ENCODE measurements at regions not wholly inside any gene's neighbourhood (a gene's known extent, or its start where the extent isn't known, plus 50 kb on each side); places are given as distances from the start of the nearest gene placed in this dataset.

DNA sequence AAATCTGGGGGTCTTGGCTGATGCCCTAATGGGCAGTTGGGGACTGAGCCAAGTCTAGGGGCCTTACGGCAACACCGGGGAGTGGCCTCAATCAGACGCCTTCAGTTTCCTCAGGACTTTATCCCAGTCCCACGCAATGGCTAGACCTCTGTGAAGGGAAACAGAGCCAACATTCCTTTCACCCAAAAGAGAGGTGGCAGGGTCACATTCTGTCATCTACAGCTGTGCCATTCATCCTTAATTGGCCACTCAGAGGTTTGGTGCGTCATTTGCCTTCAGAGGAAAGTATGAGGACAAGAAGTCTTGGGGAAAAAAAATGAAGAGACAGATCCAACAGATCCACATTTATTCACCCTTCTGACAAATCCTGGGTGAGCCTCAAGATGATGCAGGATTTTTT, 166.9 kb upstream of the AVPR1A start:
- no peak for DNase-seq (ENCODE audit: low spot score in 2 of 2)
- no peaks in the 10 kb centered on the region for H3K4me1 ChIP-seq
- no peaks in the 10 kb centered on the region for H3K36me3 ChIP-seq
- no peaks in the 10 kb centered on the region for H3K27me3 ChIP-seq
- TF ChIP-seq EP300 (IDR thresholded peaks at IDR 0.05) (no peak), POLR2A (IDR thresholded peaks at IDR 0.05) (no peak)
- TF ChIP-seq, protein P1, sequence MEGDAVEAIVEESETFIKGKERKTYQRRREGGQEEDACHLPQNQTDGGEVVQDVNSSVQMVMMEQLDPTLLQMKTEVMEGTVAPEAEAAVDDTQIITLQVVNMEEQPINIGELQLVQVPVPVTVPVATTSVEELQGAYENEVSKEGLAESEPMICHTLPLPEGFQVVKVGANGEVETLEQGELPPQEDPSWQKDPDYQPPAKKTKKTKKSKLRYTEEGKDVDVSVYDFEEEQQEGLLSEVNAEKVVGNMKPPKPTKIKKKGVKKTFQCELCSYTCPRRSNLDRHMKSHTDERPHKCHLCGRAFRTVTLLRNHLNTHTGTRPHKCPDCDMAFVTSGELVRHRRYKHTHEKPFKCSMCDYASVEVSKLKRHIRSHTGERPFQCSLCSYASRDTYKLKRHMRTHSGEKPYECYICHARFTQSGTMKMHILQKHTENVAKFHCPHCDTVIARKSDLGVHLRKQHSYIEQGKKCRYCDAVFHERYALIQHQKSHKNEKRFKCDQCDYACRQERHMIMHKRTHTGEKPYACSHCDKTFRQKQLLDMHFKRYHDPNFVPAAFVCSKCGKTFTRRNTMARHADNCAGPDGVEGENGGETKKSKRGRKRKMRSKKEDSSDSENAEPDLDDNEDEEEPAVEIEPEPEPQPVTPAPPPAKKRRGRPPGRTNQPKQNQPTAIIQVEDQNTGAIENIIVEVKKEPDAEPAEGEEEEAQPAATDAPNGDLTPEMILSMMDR (IDR thresholded peaks at IDR 0.05), result no peak
- H3K4me3 ChIP-seq, result no peak overlapping the region
- peaks cover 0 to 10% (median 0%) of the 10 kb centered on the region in 4 donors for H3K9me3 ChIP-seq
- no peak overlapping the region for H3K27ac ChIP-seq
- 52 to 57% methylated on average over 5 of the region's 5 CpGs for WGBS, 2 donors

DNA sequence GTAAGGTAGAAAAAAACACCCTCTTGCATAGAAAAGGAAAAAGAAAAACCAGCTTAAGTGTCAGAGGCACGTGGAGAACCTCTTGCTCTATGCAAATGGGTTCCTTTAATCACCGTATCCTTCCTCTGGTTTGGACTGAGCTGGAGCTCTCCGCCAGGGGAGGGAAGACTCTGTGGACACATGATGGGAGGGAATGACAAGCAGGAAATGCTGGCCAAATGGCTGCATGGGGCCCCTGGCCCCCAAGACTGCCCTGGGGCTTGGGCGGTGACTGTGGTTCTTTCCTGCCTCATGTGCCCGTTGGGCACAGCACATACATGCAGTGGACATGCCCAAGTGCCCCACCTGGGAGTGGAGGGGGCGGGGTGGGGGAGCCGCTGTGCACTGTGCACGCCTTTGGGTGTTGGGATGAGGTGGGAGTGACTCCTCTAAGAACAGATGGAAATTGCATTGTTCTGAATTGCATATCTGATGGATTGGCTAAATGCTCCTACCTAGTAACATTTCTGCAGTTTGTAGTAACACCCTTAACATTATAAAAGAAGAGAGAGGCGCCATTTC, 166.4 kb upstream of the AVPR1A start:
- Histone ChIP-seq H3K27me3 (no peaks in the 10 kb centered on the region), H3K27ac (no peak overlapping the region), H3K9me3 (peaks cover 0 to 10% (median 0%) of the 10 kb centered on the region in 4 donors), H3K4me1 (no peaks in the 10 kb centered on the region), H3K4me3 (no peak overlapping the region), H3K36me3 (no peaks in the 10 kb centered on the region)
- TF ChIP-seq POLR2A (IDR thresholded peaks at IDR 0.05) (no peak), EP300 (IDR thresholded peaks at IDR 0.05) (no peak)
- TF ChIP-seq, protein P1 (IDR thresholded peaks at IDR 0.05), result no peak
- DNase-seq (ENCODE audit: low spot score in 2 of 2), result no peak
- 84 to 88% methylated on average over 9 of the region's 9 CpGs for WGBS, 2 donors

DNA sequence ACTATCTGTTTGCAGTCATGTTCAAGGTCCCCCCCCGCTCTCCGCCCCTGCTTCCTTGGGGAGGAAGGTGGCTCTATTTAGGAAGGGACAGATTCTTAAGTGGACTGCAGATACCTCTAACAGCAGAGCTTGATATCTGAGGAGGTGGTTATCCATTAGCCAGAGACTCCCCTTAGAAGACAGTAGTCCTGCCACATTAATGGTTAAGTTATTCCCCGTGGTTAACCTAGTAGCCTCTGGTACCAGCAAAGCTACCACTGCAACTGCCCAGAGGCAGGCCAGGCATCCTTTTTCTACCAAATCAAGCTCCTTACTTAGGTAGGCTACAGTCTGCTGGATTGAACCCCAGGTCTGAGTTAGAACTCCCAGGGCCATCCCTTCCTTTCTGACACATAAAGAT, 162.1 kb upstream of the AVPR1A start:
- Histone ChIP-seq H3K4me1 (no peaks in the 10 kb centered on the region), H3K4me3 (no peak overlapping the region), H3K36me3 (no peaks in the 10 kb centered on the region), H3K9me3 (peaks cover 0 to 13% (median 0%) of the 10 kb centered on the region in 4 donors), H3K27me3 (no peaks in the 10 kb centered on the region), H3K27ac (no peak overlapping the region)
- WGBS, 2 donors, result 100% methylated on average over 3 of the region's 3 CpGs
- TF ChIP-seq, protein P1 (IDR thresholded peaks at IDR 0.05), result no peak
- TF ChIP-seq POLR2A (IDR thresholded peaks at IDR 0.05) (no peak), EP300 (IDR thresholded peaks at IDR 0.05) (no peak)
- no peak for DNase-seq (ENCODE audit: low spot score in 2 of 2)

DNA sequence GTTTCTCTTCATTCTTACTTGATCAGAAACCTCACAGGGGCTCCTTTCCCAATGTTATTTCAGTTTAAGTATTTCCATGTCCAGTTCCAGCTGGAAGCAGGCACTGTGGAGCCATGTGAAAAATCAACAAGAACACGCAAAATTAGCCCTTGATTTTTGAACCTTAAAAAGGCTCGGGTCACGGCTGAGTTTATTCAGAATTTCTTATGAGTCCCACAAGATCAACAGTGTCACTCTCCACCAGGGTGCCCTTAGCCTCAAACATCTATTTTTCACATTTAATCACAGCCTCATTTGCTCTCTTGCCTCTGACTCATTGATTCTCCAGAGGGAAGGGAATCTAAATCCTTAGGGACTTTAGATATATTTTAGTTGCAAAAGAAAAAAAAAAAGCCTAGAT, 157.7 kb upstream of the AVPR1A start:
- no peak for DNase-seq (ENCODE audit: low spot score in 2 of 2)
- H3K4me3 ChIP-seq, result no peak overlapping the region
- WGBS, 2 donors, result 39 to 65% methylated on average over 3 of the region's 3 CpGs
- H3K4me1 ChIP-seq, result no peaks in the 10 kb centered on the region
- TF ChIP-seq POLR2A (IDR thresholded peaks at IDR 0.05), result no peak
- TF ChIP-seq, protein P1 (IDR thresholded peaks at IDR 0.05), result no peak
- TF ChIP-seq EP300 (IDR thresholded peaks at IDR 0.05), result no peak
- peaks cover 0 to 11% (median 0%) of the 10 kb centered on the region in 4 donors for H3K9me3 ChIP-seq
- no peaks in the 10 kb centered on the region for H3K36me3 ChIP-seq
- no peaks in the 10 kb centered on the region for H3K27me3 ChIP-seq
- no peak overlapping the region for H3K27ac ChIP-seq

DNA sequence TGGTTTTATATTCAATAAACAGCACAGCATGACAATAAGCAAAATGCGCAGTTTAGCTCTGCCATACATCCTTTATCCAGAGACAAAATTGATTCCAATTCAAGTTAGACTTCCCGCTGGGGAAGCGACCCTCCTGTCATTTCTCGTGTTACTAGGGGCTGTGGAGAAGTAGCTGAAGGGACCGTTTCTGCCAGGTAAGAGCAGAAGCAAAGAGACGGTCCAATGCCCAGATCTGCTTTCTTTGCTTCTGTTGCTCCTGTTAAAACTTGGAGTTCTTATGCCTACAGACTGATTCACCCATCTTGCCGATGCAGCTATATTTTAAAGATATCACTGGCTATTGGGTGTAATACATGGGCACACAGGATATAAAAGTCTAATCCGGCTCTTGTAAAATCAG, 156.8 kb upstream of the AVPR1A start:
- no peak overlapping the region for H3K4me3 ChIP-seq
- H3K9me3 ChIP-seq, result peaks cover 0 to 11% (median 0%) of the 10 kb centered on the region in 4 donors
- H3K4me1 ChIP-seq, result no peaks in the 10 kb centered on the region
- no peaks in the 10 kb centered on the region for H3K27me3 ChIP-seq
- TF ChIP-seq, protein P1 (IDR thresholded peaks at IDR 0.05), result no peak
- TF ChIP-seq POLR2A (IDR thresholded peaks at IDR 0.05) (no peak), EP300 (IDR thresholded peaks at IDR 0.05) (no peak)
- 88 to 90% methylated on average over 8 of the region's 8 CpGs for WGBS, 2 donors
- H3K27ac ChIP-seq, result no peak overlapping the region
- no peaks in the 10 kb centered on the region for H3K36me3 ChIP-seq
- no peak for DNase-seq (ENCODE audit: low spot score in 2 of 2)
